Endodermal cell (in vitro differentiated cells): ENCODE measurements at regions not wholly inside any gene's neighbourhood (a gene's known extent, or its start where the extent isn't known, plus 50 kb on each side); places are given as distances from the start of the nearest gene placed in this dataset.

Source experiments
- DNase-seq: peaks from one replicate; pipeline ENCODE4 v3.0.0-alpha.2; 2017
- H3K27ac ChIP-seq: 2 replicates; pipeline ENCODE4 v1.5.1; 2013; ENCODE audit warnings: mild to moderate bottlenecking, low read depth, low read length, moderate library complexity
- H3K27me3 ChIP-seq: 2 replicates; pipeline ENCODE4 v1.6.1; 2013; ENCODE audit warnings: mild to moderate bottlenecking, low read length, moderate library complexity; ENCODE audit not compliant: insufficient read depth, control insufficient read depth, poor library complexity, severe bottlenecking
- H3K36me3 ChIP-seq: 2 replicates; pipeline ENCODE4 v1.7.0; 2013; ENCODE audit warnings: mild to moderate bottlenecking, low read length, moderate library complexity; ENCODE audit not compliant: control insufficient read depth, insufficient read depth
- H3K4me1 ChIP-seq: one replicate; pipeline ENCODE4 v1.7.0; 2013; ENCODE audit warnings: low read length; ENCODE audit not compliant: control insufficient read depth, insufficient read depth
- H3K4me3 ChIP-seq: 2 replicates; pipeline ENCODE4 v1.5.1; 2013; ENCODE audit warnings: mild to moderate bottlenecking, low read length, moderate library complexity
- H3K9ac ChIP-seq: 2 replicates; pipeline ENCODE4 v1.6.1; 2013; ENCODE audit warnings: mild to moderate bottlenecking, low read length, moderate library complexity; ENCODE audit not compliant: poor library complexity, severe bottlenecking; ENCODE audit errors: extremely low read depth
- H3K9me3 ChIP-seq: 2 replicates; pipeline ENCODE4 v1.6.1; 2013; ENCODE audit warnings: mild to moderate bottlenecking, low read length, moderate library complexity; ENCODE audit not compliant: control insufficient read depth
- H3K27ac Mint-ChIP-seq: 2 replicates; pipeline ENCODE4 v1.8.0; 2020; ENCODE audit warnings: mixed read lengths
- H3K27me3 Mint-ChIP-seq: 2 replicates; pipeline ENCODE4 v1.8.0; 2021; ENCODE audit warnings: mild to moderate bottlenecking, mixed read lengths; ENCODE audit not compliant: insufficient read depth
- H3K36me3 Mint-ChIP-seq: 2 replicates; pipeline ENCODE4 v1.8.0; 2020; ENCODE audit warnings: low read depth, mixed read lengths
- H3K4me1 Mint-ChIP-seq: 2 replicates; pipeline ENCODE4 v1.8.0; 2020; ENCODE audit warnings: mixed read lengths
- H3K4me3 Mint-ChIP-seq: 2 replicates; pipeline ENCODE4 v1.8.0; 2020; ENCODE audit warnings: mild to moderate bottlenecking, moderate library complexity, mixed read lengths
- H3K9me3 Mint-ChIP-seq: 2 replicates; pipeline ENCODE4 v1.8.0; 2020; ENCODE audit warnings: mild to moderate bottlenecking, mixed read lengths
- WGBS, 2 experiments: methylation state at CpG; one replicate each; pipeline versions ENCODE4 v1.1.5 to v1.1.7; 2013; ENCODE audit warnings: missing lambda C conversion rate in 2 of 2, mixed read lengths in 1 of 2; ENCODE audit not compliant: insufficient coverage in 1 of 2, insufficient read length in 1 of 2; 5-methylcytosine and 5-hydroxymethylcytosine counted together
- TF ChIP-seq, protein P1 (sequence below): fragments of 200-600 bp; sonication (generic); conservative IDR thresholded peaks from 2 replicates; pipeline ENCODE4 v1.5.0; 2021; ENCODE audit warnings: antibody characterized with exemption, mild to moderate bottlenecking

DNA sequence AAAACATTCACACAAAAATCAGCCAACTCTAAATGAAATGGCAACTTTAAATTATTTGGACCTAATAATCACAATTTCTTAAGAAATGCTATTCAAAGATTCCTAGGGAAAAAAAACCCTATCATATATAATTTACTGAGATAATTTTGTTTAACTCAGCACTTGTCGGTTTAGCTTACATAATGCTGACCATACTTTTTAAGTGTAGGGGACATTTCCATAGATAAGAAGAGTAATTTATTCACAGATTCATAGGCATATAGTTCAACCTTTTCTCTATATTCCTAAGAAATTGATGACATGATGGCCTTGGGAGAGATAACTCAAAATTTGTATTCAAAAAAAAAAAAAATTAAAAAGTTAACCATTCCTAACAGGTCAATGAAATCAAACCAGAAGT lies 260.8 kb upstream of the PGRMC2 start:
- Histone ChIP-seq H3K27ac (no peak overlapping the region), H3K4me3 (no peak overlapping the region), H3K27me3 (no peaks in the 10 kb centered on the region), H3K9ac (no peak overlapping the region), H3K9me3 (peaks cover 20% of the 10 kb centered on the region), H3K4me1 (peaks cover 5% of the 10 kb centered on the region), H3K36me3 (no peaks in the 10 kb centered on the region)
- TF ChIP-seq, protein P1, sequence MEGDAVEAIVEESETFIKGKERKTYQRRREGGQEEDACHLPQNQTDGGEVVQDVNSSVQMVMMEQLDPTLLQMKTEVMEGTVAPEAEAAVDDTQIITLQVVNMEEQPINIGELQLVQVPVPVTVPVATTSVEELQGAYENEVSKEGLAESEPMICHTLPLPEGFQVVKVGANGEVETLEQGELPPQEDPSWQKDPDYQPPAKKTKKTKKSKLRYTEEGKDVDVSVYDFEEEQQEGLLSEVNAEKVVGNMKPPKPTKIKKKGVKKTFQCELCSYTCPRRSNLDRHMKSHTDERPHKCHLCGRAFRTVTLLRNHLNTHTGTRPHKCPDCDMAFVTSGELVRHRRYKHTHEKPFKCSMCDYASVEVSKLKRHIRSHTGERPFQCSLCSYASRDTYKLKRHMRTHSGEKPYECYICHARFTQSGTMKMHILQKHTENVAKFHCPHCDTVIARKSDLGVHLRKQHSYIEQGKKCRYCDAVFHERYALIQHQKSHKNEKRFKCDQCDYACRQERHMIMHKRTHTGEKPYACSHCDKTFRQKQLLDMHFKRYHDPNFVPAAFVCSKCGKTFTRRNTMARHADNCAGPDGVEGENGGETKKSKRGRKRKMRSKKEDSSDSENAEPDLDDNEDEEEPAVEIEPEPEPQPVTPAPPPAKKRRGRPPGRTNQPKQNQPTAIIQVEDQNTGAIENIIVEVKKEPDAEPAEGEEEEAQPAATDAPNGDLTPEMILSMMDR, result no peak
- no CpG with 5 or more reads among the region's 1 CpG for WGBS, 2 experiments
- Mint-ChIP-seq H3K4me3 (no peak overlapping the region), H3K4me1 (peaks cover 10% of the 10 kb centered on the region), H3K9me3 (peaks cover 14% of the 10 kb centered on the region), H3K27ac (no peak overlapping the region), H3K36me3 (no peaks in the 10 kb centered on the region), H3K27me3 (peaks cover 5% of the 10 kb centered on the region)
- DNase-seq, result no peak

- no peaks in the 10 kb centered on the region for H3K27me3 Mint-ChIP-seq
- 93 to 100% methylated on average over 4 to 5 of the region's 5 CpGs for WGBS, 2 experiments
- H3K9me3 Mint-ChIP-seq, result peaks cover 8% of the 10 kb centered on the region
Measured at GRCh38 chr4:128544272-128544671, 256.7 kb upstream of the PGRMC2 start.

GRCh38 chr4:128543696-128544095 lies 256.1 kb upstream of the PGRMC2 start:
- no peaks in the 10 kb centered on the region for H3K36me3 Mint-ChIP-seq

More at GRCh38 chr4:128544272-128544671, 256.7 kb upstream of the PGRMC2 start:
- Histone ChIP-seq H3K4me1 (peaks cover 5% of the 10 kb centered on the region), H3K9ac (no peak overlapping the region), H3K4me3 (no peak overlapping the region), H3K27me3 (no peaks in the 10 kb centered on the region), H3K27ac (no peak overlapping the region), H3K36me3 (no peaks in the 10 kb centered on the region), H3K9me3 (no peaks in the 10 kb centered on the region)
- Mint-ChIP-seq H3K27ac (no peak overlapping the region), H3K4me3 (no peak overlapping the region), H3K4me1 (peaks cover 4% of the 10 kb centered on the region), H3K36me3 (no peaks in the 10 kb centered on the region)
- TF ChIP-seq, protein P1, result no peak
- no peak for DNase-seq

More at GRCh38 chr4:128543696-128544095, 256.1 kb upstream of the PGRMC2 start:
- H3K9me3 ChIP-seq, result no peaks in the 10 kb centered on the region
- H3K27ac Mint-ChIP-seq, result no peak overlapping the region
- WGBS, 2 experiments, result 86 to 87% methylated on average over 6 of the region's 6 CpGs
- H3K4me3 Mint-ChIP-seq, result no peak overlapping the region
- no peak overlapping the region for H3K4me3 ChIP-seq
- TF ChIP-seq, protein P1, result no peak
- no peaks in the 10 kb centered on the region for H3K27me3 Mint-ChIP-seq
- H3K36me3 ChIP-seq, result no peaks in the 10 kb centered on the region
- no peak for DNase-seq
- H3K9ac ChIP-seq, result no peak overlapping the region
- peaks cover 5% of the 10 kb centered on the region for H3K4me1 ChIP-seq
- no peak overlapping the region for H3K27ac ChIP-seq
- no peaks in the 10 kb centered on the region for H3K27me3 ChIP-seq
- H3K9me3 Mint-ChIP-seq, result peaks cover 8% of the 10 kb centered on the region
- peaks cover 4% of the 10 kb centered on the region for H3K4me1 Mint-ChIP-seq
